B cell (primary cell): ENCODE measurements at regions not wholly inside any gene's neighbourhood (a gene's known extent, or its start where the extent isn't known, plus 50 kb on each side); places are given as distances from the start of the nearest gene placed in this dataset.

Experiments used
- ATAC-seq: fragments of 200-7000 bp; cut with Tn5 transposase; one replicate; pipeline ENCODE4 v1.10.0; 2021; ENCODE audit warnings: low read depth, mild to moderate bottlenecking, moderate number of reproducible peaks, moderate library complexity
- CTCF ChIA-PET: fragments of 350-600 bp; sonication (Branson Sonifier 250); formaldehyde crosslinking; loops from one replicate; lab custom pipeline; 2021; ENCODE audit warnings: antibody characterized with exemption, inconsistent platforms; lab: Charles Lee
- POLR2A ChIA-PET: fragments of 350-600 bp; sonication (Branson Sonifier 250); formaldehyde crosslinking; loops from one replicate; lab custom pipeline; 2021; ENCODE audit warnings: antibody characterized with exemption; lab: Charles Lee
- DNase-seq: peaks from one replicate; pipeline ENCODE4 v3.0.0; 2013
- H2AFZ ChIP-seq: 2 replicates; pipeline ENCODE4 v1.6.1; 2012; ENCODE audit warnings: mild to moderate bottlenecking, low read depth, low read length; ENCODE audit not compliant: insufficient read depth, poor library complexity, severe bottlenecking
- H3K27ac ChIP-seq, 2 donors: 1 replicate in 1 of 2; 2 replicates in 1 of 2; pipeline ENCODE4 v1.5.1; 2012 to 2013; ENCODE audit warnings: low read length in 2 of 2, mild to moderate bottlenecking in 2 of 2, moderate library complexity in 1 of 2
- H3K27me3 ChIP-seq, 4 experiments: fragments of 200-600 bp in 1 of 4; sonication (generic) in 1 of 4; replicated peaks in 1 of 4; 1 replicate in 2 of 4; 2 replicates in 2 of 4; pipeline versions ENCODE4 v1.6.1 to v1.7.0; 2013 to 2016; ENCODE audit warnings: low read length in 3 of 4, mild to moderate bottlenecking in 2 of 4, mixed read lengths in 1 of 4, moderate library complexity in 1 of 4; ENCODE audit not compliant: insufficient read depth in 4 of 4, control insufficient read depth in 3 of 4; ENCODE audit errors: control extremely low read depth in 1 of 4
- H3K36me3 ChIP-seq, 2 experiments: replicated peaks in 1 of 2; 1 replicate in 1 of 2; 2 replicates in 1 of 2; pipeline versions ENCODE4 v1.6.1 to v1.7.1; 2013; ENCODE audit warnings: low read length in 1 of 2; ENCODE audit not compliant: insufficient read depth in 2 of 2, control insufficient read depth in 1 of 2; ENCODE audit errors: control extremely low read depth in 1 of 2, extremely low read depth in 1 of 2
- H3K4me1 ChIP-seq, 2 donors: fragments of 200-600 bp in 1 of 2; sonication (generic) in 1 of 2; 1 replicate in 1 of 2; 2 replicates in 1 of 2; pipeline versions ENCODE4 v1.5.1 to v1.6.1; 2013 to 2017; ENCODE audit warnings: low read length in 2 of 2; ENCODE audit not compliant: control insufficient read depth in 2 of 2, insufficient read depth in 2 of 2
- H3K4me2 ChIP-seq: replicated peaks from 2 replicates; pipeline ENCODE3; 2012; ENCODE audit warnings: mild to moderate bottlenecking, low read depth, low read length; ENCODE audit not compliant: poor library complexity, severe bottlenecking
- H3K4me3 ChIP-seq, 5 experiments: fragments of 200-600 bp in 1 of 5; sonication (generic) in 1 of 5; 1 replicate in 3 of 5; 2 replicates in 2 of 5; pipeline versions ENCODE4 v1.5.1 to v1.7.0; 2011 to 2016; ENCODE audit warnings: low read length in 4 of 5, mild to moderate bottlenecking in 4 of 5, low read depth in 2 of 5, control low read depth in 1 of 5, moderate library complexity in 1 of 5; ENCODE audit not compliant: insufficient read depth in 1 of 5; ENCODE audit errors: control extremely low read depth in 1 of 5, extremely low read depth in 1 of 5
- H3K79me2 ChIP-seq: fragments of 200-600 bp; sonication (generic); one replicate; pipeline ENCODE4 v1.6.0; 2016; ENCODE audit warnings: low read length; ENCODE audit not compliant: control insufficient read depth, insufficient read depth
- H3K9ac ChIP-seq: fragments of 200-600 bp; sonication (generic); 2 replicates; pipeline ENCODE4 v1.6.1; 2017; ENCODE audit warnings: mild to moderate bottlenecking, low read length, moderate library complexity
- H3K9me3 ChIP-seq, 3 donors: one replicate each; pipeline versions ENCODE4 v1.6.1 to v1.7.1; 2013; ENCODE audit warnings: low read length in 2 of 3; ENCODE audit not compliant: control insufficient read depth in 2 of 3, insufficient read depth in 1 of 3; ENCODE audit errors: control extremely low read depth in 1 of 3
- H4K20me1 ChIP-seq: 2 replicates; pipeline ENCODE4 v1.6.0; 2012; ENCODE audit warnings: mild to moderate bottlenecking, low read length; ENCODE audit not compliant: insufficient read depth, control insufficient read depth, poor library complexity, severe bottlenecking
- H3K27ac Mint-ChIP-seq: one replicate; pipeline ENCODE4 v1.8.0; 2021; ENCODE audit warnings: mixed read lengths
- H3K27me3 Mint-ChIP-seq: one replicate; pipeline ENCODE4 v1.8.0; 2021; ENCODE audit warnings: mixed read lengths
- H3K4me1 Mint-ChIP-seq: one replicate; pipeline ENCODE4 v1.8.0; 2021; ENCODE audit warnings: mixed read lengths
- H3K4me3 Mint-ChIP-seq: one replicate; pipeline ENCODE4 v1.8.0; 2021; ENCODE audit warnings: mixed read lengths
- H3K9me3 Mint-ChIP-seq: one replicate; pipeline ENCODE4 v1.8.0; 2022; ENCODE audit warnings: mixed read lengths; ENCODE audit not compliant: insufficient read depth
- EZH2 ChIP-seq: IDR thresholded peaks from 2 replicates; pipeline ENCODE4 v1.6.1; 2012; ENCODE audit warnings: borderline replicate concordance, low read depth, mild to moderate bottlenecking, moderate library complexity, low read length; ENCODE audit not compliant: insufficient read depth, poor library complexity, severe bottlenecking
- WGBS: methylation state at CpG from one replicate; pipeline ENCODE4 v1.1.5; 2013; ENCODE audit warnings: missing lambda C conversion rate; ENCODE audit not compliant: insufficient coverage; 5-methylcytosine and 5-hydroxymethylcytosine counted together
- intact Hi-C: fragments of 100-400 bp; cut with micrococcal nuclease; formaldehyde crosslinking; loops from one replicate; pipeline ENCODE4 v1.10.0; 2022
- TF ChIP-seq, protein P1 (sequence below): fragments of 200-600 bp; IDR thresholded peaks from one replicate; pipeline ENCODE4 v1.8.0; 2022; ENCODE audit warnings: antibody characterized with exemption, mild to moderate bottlenecking

DNA sequence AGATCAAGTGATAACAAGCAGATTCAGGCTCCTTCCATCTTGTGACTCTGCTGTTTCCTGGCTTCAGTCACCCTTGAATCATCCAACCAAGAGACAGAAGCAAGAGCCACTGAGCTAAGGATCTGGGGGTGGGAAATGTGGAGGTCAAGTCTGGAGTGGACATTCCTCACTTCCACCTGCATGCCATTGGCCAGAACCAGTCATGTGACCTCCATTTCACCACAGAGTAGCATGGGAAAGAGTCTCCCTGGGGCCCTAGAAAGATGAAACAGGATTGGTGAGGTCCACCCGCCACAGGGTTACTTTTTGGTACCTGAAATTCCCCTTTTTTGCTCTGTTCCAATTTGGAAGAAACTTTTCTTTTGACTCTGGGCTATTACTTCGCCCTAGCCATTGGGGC lies 1006.0 kb upstream of the EEF2KMT start:
- Mint-ChIP-seq H3K4me1 (no peaks in the 10 kb centered on the region), H3K9me3 (no peaks in the 10 kb centered on the region), H3K4me3 (no peak overlapping the region), H3K27me3 (no peaks in the 10 kb centered on the region), H3K27ac (no peak overlapping the region)
- DNase-seq = no peak
- no peak overlapping the region for H2AFZ ChIP-seq
- CTCF ChIA-PET = no interaction called here
- POLR2A ChIA-PET = no interaction called here
- peaks cover 0 to 3% (median 0%) of the 10 kb centered on the region in 3 donors for H3K9me3 ChIP-seq
- H4K20me1 ChIP-seq = no peaks in the 10 kb centered on the region
- no peak for TF ChIP-seq EZH2
- TF ChIP-seq, protein P1, sequence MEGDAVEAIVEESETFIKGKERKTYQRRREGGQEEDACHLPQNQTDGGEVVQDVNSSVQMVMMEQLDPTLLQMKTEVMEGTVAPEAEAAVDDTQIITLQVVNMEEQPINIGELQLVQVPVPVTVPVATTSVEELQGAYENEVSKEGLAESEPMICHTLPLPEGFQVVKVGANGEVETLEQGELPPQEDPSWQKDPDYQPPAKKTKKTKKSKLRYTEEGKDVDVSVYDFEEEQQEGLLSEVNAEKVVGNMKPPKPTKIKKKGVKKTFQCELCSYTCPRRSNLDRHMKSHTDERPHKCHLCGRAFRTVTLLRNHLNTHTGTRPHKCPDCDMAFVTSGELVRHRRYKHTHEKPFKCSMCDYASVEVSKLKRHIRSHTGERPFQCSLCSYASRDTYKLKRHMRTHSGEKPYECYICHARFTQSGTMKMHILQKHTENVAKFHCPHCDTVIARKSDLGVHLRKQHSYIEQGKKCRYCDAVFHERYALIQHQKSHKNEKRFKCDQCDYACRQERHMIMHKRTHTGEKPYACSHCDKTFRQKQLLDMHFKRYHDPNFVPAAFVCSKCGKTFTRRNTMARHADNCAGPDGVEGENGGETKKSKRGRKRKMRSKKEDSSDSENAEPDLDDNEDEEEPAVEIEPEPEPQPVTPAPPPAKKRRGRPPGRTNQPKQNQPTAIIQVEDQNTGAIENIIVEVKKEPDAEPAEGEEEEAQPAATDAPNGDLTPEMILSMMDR = no peak
- 32% methylated on average over 2 of the region's 2 CpGs for WGBS
- H3K36me3 ChIP-seq = no peaks in the 10 kb centered on the region
- H3K4me3 ChIP-seq = no peak overlapping the region
- no peaks in the 10 kb centered on the region for H3K27me3 ChIP-seq
- no peaks in the 10 kb centered on the region for H3K4me1 ChIP-seq
- intact Hi-C loops = no loop called here
- no peak for ATAC-seq
- H3K79me2 ChIP-seq = no peaks in the 10 kb centered on the region
- H3K4me2 ChIP-seq = no peak overlapping the region
- no peak overlapping the region for H3K9ac ChIP-seq
- H3K27ac ChIP-seq = no peak overlapping the region

GRCh38 chr16:6099102-6099501 lies 1001.5 kb upstream of the EEF2KMT start:
- TF ChIP-seq, protein P1 = no peak
- TF ChIP-seq EZH2 = no peak
- no peaks in the 10 kb centered on the region for H3K4me1 Mint-ChIP-seq
- Histone ChIP-seq H3K9ac (no peak overlapping the region), H3K4me3 (no peak overlapping the region), H3K79me2 (no peaks in the 10 kb centered on the region), H3K27me3 (no peaks in the 10 kb centered on the region), H2AFZ (no peak overlapping the region), H3K36me3 (no peaks in the 10 kb centered on the region), H3K9me3 (peaks cover 0 to 12% (median 0%) of the 10 kb centered on the region in 3 donors), H4K20me1 (no peaks in the 10 kb centered on the region), H3K4me1 (no peaks in the 10 kb centered on the region), H3K4me2 (no peak overlapping the region), H3K27ac (no peak overlapping the region)
- no peak overlapping the region for H3K27ac Mint-ChIP-seq
- ATAC-seq = no peak
- WGBS = 90% methylated on average over 3 of the region's 4 CpGs
- intact Hi-C loops = no loop called here
- H3K27me3 Mint-ChIP-seq = no peaks in the 10 kb centered on the region
- ChIA-PET CTCF (no interaction called here), POLR2A (no interaction called here)
- no peak overlapping the region for H3K4me3 Mint-ChIP-seq
- no peaks in the 10 kb centered on the region for H3K9me3 Mint-ChIP-seq
- no peak for DNase-seq
